ENCODE measurements at regions not wholly inside any gene's neighbourhood (a gene's known extent, or its start where the extent isn't known, plus 50 kb on each side); places are given as distances from the start of the nearest gene placed in this dataset.

- TF ChIP-seq CTCF (IDR thresholded peaks at IDR 0.05; ENCODE audit: low read depth, low read length, poor library complexity, severe bottlenecking), result no peak
- TF ChIP-seq EZH2phosphoT487 (IDR thresholded peaks at IDR 0.05; ENCODE audit: borderline replicate concordance, low read length), result no peak
These were observed 374.1 kb downstream of the BCKDHB start for GRCh38 chr6:80480421-80481157.

All from DOHH2 (cell line).